NCI-H1694 (cell line): ENCODE measurements at regions not wholly inside any gene's neighbourhood (a gene's known extent, or its start where the extent isn't known, plus 50 kb on each side); places are given as distances from the start of the nearest gene placed in this dataset.
"Not testable (repeated sequence)": the region's sequence is repeated elsewhere in the genome, so short reads cannot be mapped to it uniquely, and the experiment has no call there.

Experiments used
- DNase-seq: peaks from one replicate; lab custom pipeline; 2025; lab: John Stamatoyannopoulos, UW

DNA sequence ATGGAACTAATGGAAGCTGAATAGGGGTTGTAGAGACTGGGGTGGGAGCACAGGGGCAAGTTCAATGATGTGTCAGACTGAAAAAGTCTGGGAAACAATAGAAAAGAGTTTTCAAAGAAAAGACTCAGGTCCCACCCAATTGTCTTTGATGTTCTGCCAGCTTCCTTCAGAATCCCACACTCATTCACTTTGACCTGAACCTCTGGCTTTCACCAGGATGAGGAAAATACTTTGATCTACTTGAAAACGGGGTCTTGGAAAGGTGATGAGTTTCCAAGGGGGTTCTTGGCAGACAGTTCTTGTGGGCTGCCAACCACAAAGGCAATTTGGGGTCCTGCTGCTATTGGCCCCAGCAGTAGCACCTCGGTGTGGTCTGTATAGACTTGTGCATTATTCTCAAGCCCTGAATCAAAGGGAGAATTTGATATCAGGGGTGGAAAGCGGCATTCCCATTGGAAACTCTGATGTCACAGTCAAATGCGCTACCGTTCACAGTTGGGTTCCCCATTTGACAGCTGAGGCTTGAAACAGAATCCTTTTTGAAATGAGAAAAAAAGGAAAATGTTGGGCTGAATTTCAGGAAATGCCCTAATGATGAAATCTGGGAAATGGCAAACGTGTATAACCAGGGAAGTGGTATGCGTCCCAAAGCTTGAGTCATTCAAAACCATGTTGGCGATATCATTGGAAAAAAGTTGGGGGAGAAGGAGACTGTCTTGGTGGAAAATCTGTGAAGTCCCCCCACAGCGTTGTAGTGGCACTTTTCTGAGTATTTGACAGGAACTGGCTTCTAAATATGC is 229.2 kb upstream of the LRTM1 start:
- no peak for DNase-seq

DNA sequence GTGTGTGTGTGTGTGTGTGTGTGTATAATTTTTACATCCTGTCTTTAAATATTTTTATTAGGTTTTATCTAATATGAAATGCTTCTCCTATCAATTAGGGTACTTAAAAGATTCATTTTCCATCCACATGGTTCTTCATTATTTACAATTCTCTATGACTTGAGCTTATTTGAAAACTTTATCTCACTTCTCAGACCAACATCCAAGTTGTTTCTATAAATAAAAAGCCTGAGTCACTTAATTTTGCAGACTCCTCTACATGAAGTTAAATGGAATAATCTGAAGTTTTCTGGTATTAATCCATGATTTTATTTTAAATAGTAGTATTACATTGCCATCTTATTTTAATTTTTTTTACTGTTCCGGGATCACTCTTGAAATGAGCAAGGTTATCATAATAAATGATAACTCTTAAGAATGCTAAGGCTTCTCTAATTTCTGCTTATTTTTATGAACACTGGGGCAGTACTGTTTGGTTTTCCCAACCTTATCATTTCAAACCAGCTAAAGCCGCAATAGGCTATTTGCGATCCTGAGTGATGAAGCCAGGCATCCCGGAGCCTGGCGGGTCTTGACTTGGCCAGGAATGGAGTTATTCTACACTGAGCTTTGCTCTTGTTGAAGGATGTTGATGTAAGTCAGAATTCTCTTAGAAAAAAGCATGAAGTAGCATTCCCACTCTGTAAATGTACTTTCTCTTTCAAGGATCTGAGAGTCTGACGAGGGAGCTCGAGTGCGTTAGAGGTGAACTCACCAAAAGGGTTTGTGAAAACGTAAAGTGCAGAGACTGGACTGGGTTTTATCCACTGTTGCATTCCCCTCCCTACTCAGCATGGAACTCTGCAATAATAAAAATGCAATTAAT is 220.2 kb upstream of the LRTM1 start:
- no peak for DNase-seq

DNA sequence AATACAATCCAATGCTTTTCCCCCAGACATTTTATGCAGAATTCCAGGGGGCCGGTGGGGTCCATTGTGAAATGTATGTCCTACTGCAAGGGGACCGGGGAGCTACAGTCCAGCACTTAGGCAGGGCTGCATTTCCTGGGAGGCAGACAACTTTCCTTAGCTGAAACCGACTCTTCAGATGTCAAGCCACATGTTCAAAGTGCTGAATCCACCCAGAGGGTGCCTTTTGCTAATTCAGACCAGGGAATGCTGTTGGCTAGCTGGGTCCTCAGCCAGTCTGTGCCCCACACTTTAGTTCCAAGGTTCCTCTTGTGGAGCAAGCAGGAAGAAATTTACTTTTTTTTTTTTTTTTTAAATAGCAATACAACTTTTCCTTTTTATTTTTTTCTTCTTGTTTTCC is 219.5 kb upstream of the LRTM1 start:
- DNase-seq: no peak

DNA sequence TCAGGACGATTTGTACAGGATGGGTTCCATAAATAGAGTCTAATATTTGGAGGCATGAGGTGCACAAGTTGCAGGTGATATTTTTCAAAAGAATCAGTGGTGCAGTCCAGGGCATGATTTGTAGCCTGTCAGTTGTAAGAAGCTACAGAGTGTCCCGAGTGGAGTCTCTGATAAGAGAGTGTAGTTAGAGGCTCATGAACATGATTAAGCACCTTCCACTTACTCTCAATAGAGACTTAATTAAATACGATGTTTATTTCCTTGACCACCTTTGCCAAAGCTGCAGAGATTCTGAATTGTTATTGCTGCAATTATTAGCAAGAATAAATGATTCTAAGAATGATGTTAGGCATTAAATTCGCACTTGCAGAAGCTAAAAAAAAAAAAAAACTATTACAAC is 218.4 kb upstream of the LRTM1 start:
- DNase-seq: no peak

DNA sequence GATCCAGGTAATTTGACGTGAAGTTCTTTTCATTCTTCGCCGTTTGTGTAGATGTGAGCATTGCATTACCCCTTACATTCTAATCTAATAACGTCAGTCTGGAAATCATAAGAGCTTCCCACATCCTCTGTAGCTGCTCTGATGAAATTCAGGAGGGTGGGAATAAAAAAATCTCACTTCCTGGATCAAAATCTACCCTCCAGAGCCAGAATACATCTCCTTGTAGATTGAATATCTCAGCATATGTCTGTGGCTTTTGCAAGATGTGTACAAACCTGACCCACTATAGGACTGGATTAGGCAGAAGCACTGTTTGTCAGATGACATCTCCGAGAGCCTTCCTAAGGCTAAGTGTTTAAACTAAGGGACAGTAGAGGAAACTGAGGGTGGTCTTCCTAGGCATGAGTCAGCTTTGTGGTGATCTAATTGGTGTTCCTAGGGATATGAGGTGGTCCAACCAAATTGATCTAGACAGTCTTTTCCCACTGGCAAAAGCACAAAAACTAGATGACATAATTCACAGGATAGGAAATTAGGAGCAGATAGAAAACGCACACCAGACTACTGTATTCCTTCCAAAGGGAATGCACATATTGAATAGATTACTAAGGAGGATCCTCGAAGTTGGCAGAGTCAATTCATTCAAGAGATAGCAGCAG is 216.3 kb upstream of the LRTM1 start:
- no peak for DNase-seq

DNA sequence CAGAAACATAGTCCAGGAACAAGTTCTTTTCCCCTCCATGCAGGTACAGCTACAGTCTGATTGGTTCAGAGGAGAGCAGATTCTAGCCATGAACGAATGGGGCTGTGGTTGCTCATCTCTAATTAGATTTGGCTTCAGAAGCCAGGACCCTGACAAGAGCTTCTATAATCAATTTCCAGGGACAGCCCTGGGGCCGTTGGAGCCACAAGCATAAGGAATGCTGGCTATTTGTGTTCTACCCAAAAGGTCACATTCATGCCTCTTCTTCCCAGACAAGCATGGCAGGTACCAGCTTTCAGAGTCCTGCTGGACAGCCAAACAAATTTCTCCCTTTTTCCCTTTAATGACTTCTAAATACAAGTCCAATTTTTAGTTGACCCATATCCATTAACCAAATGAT is 215.5 kb upstream of the LRTM1 start:
- DNase-seq: no peak

DNA sequence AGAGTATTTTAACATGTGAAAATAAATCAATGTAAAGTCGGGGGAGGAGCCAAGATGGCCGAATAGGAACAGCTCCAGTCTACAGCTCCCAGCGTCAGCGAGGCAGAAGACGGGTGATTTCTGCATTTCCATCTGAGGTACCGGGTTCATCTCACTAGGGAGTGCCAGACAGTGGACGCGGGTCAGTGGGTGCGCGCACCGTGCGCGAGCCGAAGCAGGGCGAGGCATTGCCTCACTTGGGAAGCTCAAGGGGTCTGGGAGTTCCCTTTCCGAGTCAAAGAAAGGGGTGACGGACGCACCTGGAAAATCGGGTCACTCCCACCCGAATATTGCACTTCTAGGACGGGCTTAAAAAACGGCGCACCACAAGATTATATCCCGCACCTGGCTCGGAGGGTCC is 208.4 kb upstream of the LRTM1 start:
- DNase-seq: not testable (repeated sequence)

DNA sequence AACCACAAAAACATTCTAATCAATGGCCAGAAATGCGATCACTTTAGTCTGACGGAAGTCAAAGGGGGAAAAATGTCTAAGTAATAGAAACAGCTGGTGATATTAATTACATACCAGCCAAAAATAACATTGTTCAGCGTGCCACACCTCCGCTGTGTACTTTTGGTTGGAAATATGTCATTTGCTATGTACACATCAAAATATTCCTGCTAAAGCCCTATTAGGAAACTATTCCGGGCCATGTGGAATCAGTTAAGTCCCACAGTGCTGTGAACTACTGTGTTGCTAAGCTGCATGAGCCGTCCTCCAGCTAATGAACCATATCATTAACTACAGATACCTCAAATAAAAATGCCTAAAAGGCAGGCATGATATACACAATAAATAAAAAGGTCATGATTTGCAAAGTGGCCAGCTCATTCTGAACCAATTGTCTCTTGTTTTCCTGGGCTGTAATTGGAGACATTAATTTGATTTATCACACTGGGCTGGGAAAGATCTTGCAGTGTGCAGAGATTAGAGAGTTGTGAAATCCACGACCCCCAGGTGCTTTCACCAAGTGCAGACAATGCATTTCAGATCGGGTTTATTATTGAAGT is 200.5 kb upstream of the LRTM1 start:
- DNase-seq: no peak

- no peak for DNase-seq
These were observed 199.7 kb upstream of the LRTM1 start for GRCh38 chr3:55127565-55127964.

GRCh38 chr3:55124371-55124770 is 196.5 kb upstream of the LRTM1 start:
- DNase-seq: no peak
